ENCODE measurements at regions not wholly inside any gene's neighbourhood (a gene's known extent, or its start where the extent isn't known, plus 50 kb on each side); places are given as distances from the start of the nearest gene placed in this dataset.
A peak's percentile ranks its signal among the peaks of the same experiment; 100 is the strongest.
"Not testable (repeated sequence)": the region's sequence is repeated elsewhere in the genome, so short reads cannot be mapped to it uniquely, and the experiment has no call there.

DNA sequence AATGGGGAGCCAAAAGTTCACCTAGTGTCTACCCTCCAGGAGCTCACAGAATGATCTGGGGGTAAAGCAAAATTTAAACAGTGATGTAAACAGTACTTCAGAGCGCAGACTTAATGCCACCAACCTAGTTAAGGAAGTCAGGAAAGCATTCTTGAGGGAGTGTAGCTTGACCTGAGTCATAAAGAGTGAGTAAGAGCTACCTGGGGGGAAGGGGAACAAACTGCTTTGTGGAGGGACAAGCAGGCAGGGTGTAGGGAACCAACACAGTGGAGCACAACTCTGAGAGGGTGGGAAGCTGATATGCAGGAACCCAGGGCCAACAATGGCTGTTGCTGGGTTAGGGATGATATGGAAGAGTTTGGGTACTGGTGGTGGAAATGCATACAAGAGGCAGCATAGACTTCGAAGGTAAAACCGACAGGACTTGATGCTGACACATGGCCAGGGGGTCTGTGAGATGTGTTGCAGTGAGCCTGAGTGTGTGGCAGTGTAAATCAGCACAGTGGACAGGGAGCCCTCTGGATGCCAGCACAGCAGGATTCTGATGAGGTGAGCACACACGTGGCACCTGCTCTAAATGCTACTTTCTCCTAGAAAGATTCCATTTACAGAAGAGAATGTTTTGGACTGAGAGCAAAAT is 58.3 kb upstream of the CYP2D6 start:
- peak; percentile 80 for DNase-seq
- Histone ChIP-seq H3K4me3 (ENCODE audit: low read length) (no peak overlapping the region), H3K9ac (ENCODE audit: low read length) (no peak overlapping the region), H3K56ac (ENCODE audit: low read length) (peak overlapping the region; percentile 17), H3K27ac (ENCODE audit: low read depth, low read length) (no peak overlapping the region), H2BK120ac (ENCODE audit: low read depth, low read length) (no peak overlapping the region), H2BK5ac (ENCODE audit: low read length) (no peak overlapping the region), H3K18ac (ENCODE audit: low read length) (no peak overlapping the region), H3K36me3 (ENCODE audit: control insufficient read depth, insufficient read depth, low read length) (no peaks in the 10 kb centered on the region), H2AK5ac (ENCODE audit: low read length) (no peak overlapping the region), H3K27me3 (ENCODE audit: insufficient read depth, low read length, poor library complexity) (no peaks in the 10 kb centered on the region), H4K8ac (ENCODE audit: low read depth, low read length) (no peak overlapping the region), H2BK15ac (replicated peaks; ENCODE audit: low read depth) (no peak overlapping the region), H3K4ac (ENCODE audit: low read depth, low read length) (no peak overlapping the region), H4K5ac (ENCODE audit: low read length) (no peak overlapping the region), H3K79me2 (ENCODE audit: control insufficient read depth, insufficient read depth, low read length) (peaks cover 41% of the 10 kb centered on the region), H3K4me1 (ENCODE audit: control insufficient read depth, low read depth, low read length) (peaks cover 4% of the 10 kb centered on the region), H3K23ac (ENCODE audit: low read length) (no peak overlapping the region), H3K4me2 (ENCODE audit: low read length) (no peak overlapping the region), H3K79me1 (ENCODE audit: low read length) (peaks cover 35% of the 10 kb centered on the region)
- no CpG with 5 or more reads among the region's 4 CpGs for WGBS (ENCODE audit: extremely low coverage, insufficient coverage, low lambda C conversion rate)

DNA sequence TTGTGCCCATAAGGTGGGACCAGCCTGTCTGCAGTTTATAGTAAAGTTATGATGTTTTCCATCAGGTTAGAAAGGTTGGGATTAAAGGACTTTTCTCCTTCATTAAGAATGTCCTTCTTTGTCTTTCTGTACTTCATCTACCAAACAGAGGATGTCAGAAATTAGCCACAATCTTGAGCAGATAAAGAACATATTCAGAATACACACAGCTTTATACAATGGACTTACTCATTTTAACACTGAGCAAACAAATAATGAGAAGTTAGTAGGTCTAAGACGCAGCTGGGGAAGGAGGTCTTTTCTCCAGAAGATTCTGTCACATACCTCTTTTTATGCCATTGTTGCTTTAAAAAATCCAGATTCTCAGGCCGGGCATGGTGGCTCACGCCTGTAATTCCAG is 57.0 kb upstream of the CYP2D6 start:
- Histone ChIP-seq H3K56ac (ENCODE audit: low read length) (no peak overlapping the region), H2BK120ac (ENCODE audit: low read depth, low read length) (no peak overlapping the region), H4K8ac (ENCODE audit: low read depth, low read length) (no peak overlapping the region), H3K79me1 (ENCODE audit: low read length) (peaks cover 35% of the 10 kb centered on the region), H3K4ac (ENCODE audit: low read depth, low read length) (no peak overlapping the region), H3K79me2 (ENCODE audit: control insufficient read depth, insufficient read depth, low read length) (peaks cover 34% of the 10 kb centered on the region), H3K27ac (ENCODE audit: low read depth, low read length) (no peak overlapping the region), H2BK5ac (ENCODE audit: low read length) (no peak overlapping the region), H4K5ac (ENCODE audit: low read length) (no peak overlapping the region), H3K4me2 (ENCODE audit: low read length) (no peak overlapping the region), H3K18ac (ENCODE audit: low read length) (no peak overlapping the region), H2AK5ac (ENCODE audit: low read length) (no peak overlapping the region), H3K23ac (ENCODE audit: low read length) (no peak overlapping the region), H3K36me3 (ENCODE audit: control insufficient read depth, insufficient read depth, low read length) (no peaks in the 10 kb centered on the region), H2BK15ac (replicated peaks; ENCODE audit: low read depth) (no peak overlapping the region), H3K27me3 (ENCODE audit: insufficient read depth, low read length, poor library complexity) (no peaks in the 10 kb centered on the region), H3K4me1 (ENCODE audit: control insufficient read depth, low read depth, low read length) (peaks cover 4% of the 10 kb centered on the region), H3K4me3 (ENCODE audit: low read length) (no peak overlapping the region), H3K9ac (ENCODE audit: low read length) (no peak overlapping the region)
- no CpG with 5 or more reads among the region's 3 CpGs for WGBS (ENCODE audit: extremely low coverage, insufficient coverage, low lambda C conversion rate)
- DNase-seq = no peak

DNA sequence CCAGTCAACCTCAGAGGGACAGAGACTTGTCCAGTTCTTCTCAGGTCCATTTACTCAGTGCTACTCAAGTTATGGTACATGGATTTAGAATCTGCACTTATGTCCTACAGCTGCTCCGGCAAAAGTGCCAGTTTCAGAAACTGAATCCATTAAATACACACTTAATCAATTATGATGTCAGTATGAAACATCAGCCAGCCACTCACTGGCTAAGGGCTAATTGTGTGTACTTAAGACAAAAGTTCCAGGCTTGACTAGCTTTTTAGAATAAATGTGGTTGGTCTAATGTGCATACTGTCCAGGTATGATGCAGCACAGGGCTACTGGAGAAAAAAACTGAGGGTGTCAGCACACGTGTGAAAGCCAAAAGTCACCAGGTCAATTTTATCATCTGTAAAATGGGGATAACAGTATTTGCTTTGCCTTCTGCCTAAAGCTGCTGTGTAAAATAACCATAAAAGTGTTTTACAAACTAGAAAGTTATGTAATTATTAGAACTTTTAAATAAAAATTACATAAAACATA is 55.4 kb upstream of the CYP2D6 start:
- no peak overlapping the region for H3K9ac ChIP-seq (ENCODE audit: low read length)
- no peak overlapping the region for H3K23ac ChIP-seq (ENCODE audit: low read length)
- no peak overlapping the region for H3K4ac ChIP-seq (ENCODE audit: low read depth, low read length)
- no peak overlapping the region for H2AK5ac ChIP-seq (ENCODE audit: low read length)
- H2BK5ac ChIP-seq (ENCODE audit: low read length) = no peak overlapping the region
- no peak overlapping the region for H2BK120ac ChIP-seq (ENCODE audit: low read depth, low read length)
- H3K79me1 ChIP-seq (ENCODE audit: low read length) = peaks cover 35% of the 10 kb centered on the region
- no peak overlapping the region for H3K18ac ChIP-seq (ENCODE audit: low read length)
- peaks cover 30% of the 10 kb centered on the region for H3K79me2 ChIP-seq (ENCODE audit: control insufficient read depth, insufficient read depth, low read length)
- H3K4me1 ChIP-seq (ENCODE audit: control insufficient read depth, low read depth, low read length) = peaks cover 6% of the 10 kb centered on the region
- no CpG with 5 or more reads among the region's 2 CpGs for WGBS (ENCODE audit: extremely low coverage, insufficient coverage, low lambda C conversion rate)
- no peak overlapping the region for H2BK15ac ChIP-seq (replicated peaks; ENCODE audit: low read depth)
- no peak overlapping the region for H3K27ac ChIP-seq (ENCODE audit: low read depth, low read length)
- H3K4me2 ChIP-seq (ENCODE audit: low read length) = no peak overlapping the region
- no peak for DNase-seq
- no peaks in the 10 kb centered on the region for H3K36me3 ChIP-seq (ENCODE audit: control insufficient read depth, insufficient read depth, low read length)
- no peak overlapping the region for H4K5ac ChIP-seq (ENCODE audit: low read length)
- H3K27me3 ChIP-seq (ENCODE audit: insufficient read depth, low read length, poor library complexity) = no peaks in the 10 kb centered on the region
- H3K4me3 ChIP-seq (ENCODE audit: low read length) = no peak overlapping the region
- no peak overlapping the region for H4K8ac ChIP-seq (ENCODE audit: low read depth, low read length)
- H3K56ac ChIP-seq (ENCODE audit: low read length) = no peak overlapping the region

DNA sequence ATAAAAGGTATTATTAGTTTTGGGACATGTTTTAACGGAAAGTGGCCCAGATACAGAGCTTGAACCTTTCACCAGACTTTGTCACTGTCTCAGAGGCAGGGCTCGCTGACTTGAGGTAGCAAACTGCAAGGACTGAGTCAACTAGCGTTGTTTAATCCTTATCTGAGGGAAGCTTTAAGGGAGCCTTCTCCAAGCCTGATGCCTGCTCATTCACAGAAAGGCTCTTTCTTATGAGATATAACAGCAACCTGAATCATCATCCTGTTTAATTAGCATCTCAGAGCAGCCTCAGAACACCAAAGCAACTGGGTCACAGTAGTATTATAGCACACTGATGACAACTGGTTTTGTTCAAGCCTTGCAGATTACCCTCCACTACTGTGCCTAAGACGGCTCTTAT is 54.2 kb upstream of the CYP2D6 start:
- H3K4ac ChIP-seq (ENCODE audit: low read depth, low read length) = no peak overlapping the region
- no peak overlapping the region for H3K4me3 ChIP-seq (ENCODE audit: low read length)
- no peak overlapping the region for H2BK15ac ChIP-seq (replicated peaks; ENCODE audit: low read depth)
- no peak overlapping the region for H3K9ac ChIP-seq (ENCODE audit: low read length)
- H4K5ac ChIP-seq (ENCODE audit: low read length) = no peak overlapping the region
- no peak overlapping the region for H4K8ac ChIP-seq (ENCODE audit: low read depth, low read length)
- H3K79me1 ChIP-seq (ENCODE audit: low read length) = peaks cover 37% of the 10 kb centered on the region
- DNase-seq = no peak
- H3K36me3 ChIP-seq (ENCODE audit: control insufficient read depth, insufficient read depth, low read length) = no peaks in the 10 kb centered on the region
- H2BK120ac ChIP-seq (ENCODE audit: low read depth, low read length) = no peak overlapping the region
- H3K27me3 ChIP-seq (ENCODE audit: insufficient read depth, low read length, poor library complexity) = no peaks in the 10 kb centered on the region
- H3K79me2 ChIP-seq (ENCODE audit: control insufficient read depth, insufficient read depth, low read length) = peaks cover 26% of the 10 kb centered on the region
- H3K23ac ChIP-seq (ENCODE audit: low read length) = no peak overlapping the region
- H3K56ac ChIP-seq (ENCODE audit: low read length) = no peak overlapping the region
- H3K27ac ChIP-seq (ENCODE audit: low read depth, low read length) = no peak overlapping the region
- H3K4me2 ChIP-seq (ENCODE audit: low read length) = no peak overlapping the region
- H2BK5ac ChIP-seq (ENCODE audit: low read length) = no peak overlapping the region
- H3K18ac ChIP-seq (ENCODE audit: low read length) = no peak overlapping the region
- WGBS (ENCODE audit: extremely low coverage, insufficient coverage, low lambda C conversion rate) = no CpG with 5 or more reads among the region's 4 CpGs
- no peak overlapping the region for H2AK5ac ChIP-seq (ENCODE audit: low read length)
- H3K4me1 ChIP-seq (ENCODE audit: control insufficient read depth, low read depth, low read length) = peaks cover 6% of the 10 kb centered on the region

DNA sequence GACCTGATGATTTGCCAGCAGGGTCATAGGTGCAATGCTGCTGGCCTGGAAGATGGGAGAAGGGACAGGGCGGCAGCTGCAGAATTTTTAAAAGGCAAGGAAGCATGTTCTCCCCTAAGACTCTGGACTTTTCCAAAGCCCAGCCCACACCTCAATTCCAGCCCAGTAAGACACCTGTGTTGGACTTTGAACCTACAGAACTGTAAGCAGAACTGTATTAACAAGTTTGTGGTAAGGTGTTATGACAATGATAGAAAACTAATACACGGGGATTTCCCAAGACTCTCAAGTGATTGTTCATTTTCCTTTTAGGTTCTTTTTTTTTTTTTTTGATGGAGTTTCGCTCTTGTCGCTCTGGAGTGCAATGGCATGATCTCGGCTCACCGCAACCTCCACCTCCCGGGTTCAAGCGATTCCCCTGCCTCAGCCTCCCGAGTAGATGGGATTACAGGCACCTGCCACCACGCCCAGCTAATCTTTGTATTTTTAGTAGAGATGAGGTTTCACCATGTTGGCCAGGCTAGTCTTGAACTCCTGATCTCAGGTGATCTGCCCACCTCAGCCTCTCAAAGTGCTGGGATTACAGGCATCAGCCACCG is 53.0 kb upstream of the CYP2D6 start:
- H3K27me3 ChIP-seq (ENCODE audit: insufficient read depth, low read length, poor library complexity); H3K23ac ChIP-seq (ENCODE audit: low read length); H3K4me2 ChIP-seq (ENCODE audit: low read length); DNase-seq; H3K4me3 ChIP-seq (ENCODE audit: low read length); H4K5ac ChIP-seq (ENCODE audit: low read length); H3K36me3 ChIP-seq (ENCODE audit: control insufficient read depth, insufficient read depth, low read length); H3K27ac ChIP-seq (ENCODE audit: low read depth, low read length); H3K56ac ChIP-seq (ENCODE audit: low read length); H3K4ac ChIP-seq (ENCODE audit: low read depth, low read length); H2AK5ac ChIP-seq (ENCODE audit: low read length); H3K4me1 ChIP-seq (ENCODE audit: control insufficient read depth, low read depth, low read length); H4K8ac ChIP-seq (ENCODE audit: low read depth, low read length); H3K18ac ChIP-seq (ENCODE audit: low read length); H2BK15ac ChIP-seq (replicated peaks; ENCODE audit: low read depth); H2BK5ac ChIP-seq (ENCODE audit: low read length); H3K9ac ChIP-seq (ENCODE audit: low read length); H2BK120ac ChIP-seq (ENCODE audit: low read depth, low read length): not testable (repeated sequence)
- peaks cover 20% of the 10 kb centered on the region for H3K79me2 ChIP-seq (ENCODE audit: control insufficient read depth, insufficient read depth, low read length)
- peaks cover 34% of the 10 kb centered on the region for H3K79me1 ChIP-seq (ENCODE audit: low read length)
- no CpG with 5 or more reads among the region's 11 CpGs for WGBS (ENCODE audit: extremely low coverage, insufficient coverage, low lambda C conversion rate)

Measured in mesendoderm (in vitro differentiated cells).